GM12872 (cell line): ENCODE measurements at regions not wholly inside any gene's neighbourhood (a gene's known extent, or its start where the extent isn't known, plus 50 kb on each side); places are given as distances from the start of the nearest gene placed in this dataset.

Experiments
- CTCF ChIP-seq: IDR thresholded peaks from 3 replicates; pipeline ENCODE4 v1.5.1; 2011; ENCODE audit warnings: low read depth, mild to moderate bottlenecking, low read length, moderate library complexity; ENCODE audit not compliant: insufficient read depth

DNA sequence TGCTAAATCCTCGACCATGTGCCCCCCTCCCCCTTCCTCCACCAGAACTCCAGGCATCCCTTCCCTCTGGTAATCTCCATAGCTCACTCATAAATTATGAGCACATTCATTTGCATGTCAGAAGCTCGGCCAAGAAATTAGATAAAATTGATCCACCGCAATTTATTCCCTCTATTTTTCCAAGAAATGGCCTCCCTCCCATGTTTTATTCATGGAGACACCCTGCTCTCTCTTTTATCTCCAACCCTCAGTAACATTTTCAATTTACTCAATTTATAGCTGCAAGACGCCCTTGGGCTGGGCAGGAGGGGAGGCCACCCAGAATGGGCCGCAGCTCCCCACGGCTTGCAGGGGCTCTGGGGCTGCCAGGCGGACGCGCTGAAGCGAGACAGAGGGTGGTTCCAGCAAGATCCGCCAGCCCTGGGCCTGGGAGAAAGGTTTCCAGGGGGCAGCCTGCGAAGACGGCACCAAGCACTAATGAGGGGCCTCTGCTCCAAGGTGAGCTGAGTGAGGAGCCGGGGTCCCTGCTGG lies 54.7 kb upstream of the ZNF423 start:
- TF ChIP-seq CTCF: no peak

GRCh38 chr16:49911430-49911829 lies 55.5 kb upstream of the ZNF423 start:
- no peak for TF ChIP-seq CTCF

DNA sequence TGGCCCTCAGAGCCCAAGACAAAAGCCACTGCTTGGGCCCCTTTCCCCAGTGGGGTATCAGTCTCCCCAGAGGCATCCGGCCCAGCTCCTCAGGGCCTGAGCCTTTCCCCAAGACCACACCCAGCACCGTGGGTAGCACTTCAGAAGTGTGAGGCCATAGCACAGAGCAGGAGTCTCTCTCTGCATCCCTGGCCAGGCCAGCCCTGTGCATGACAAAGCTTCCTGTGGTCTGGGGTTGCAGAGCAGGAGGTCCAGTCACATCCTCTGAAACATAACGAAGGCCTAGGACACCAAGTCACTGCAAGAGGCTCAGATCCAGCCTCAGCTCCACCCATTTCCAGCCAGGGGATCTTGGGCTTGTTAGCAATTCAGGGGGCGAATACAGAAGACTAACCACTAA lies 56.8 kb upstream of the ZNF423 start:
- no peak for TF ChIP-seq CTCF

- TF ChIP-seq CTCF: no peak
Observed at GRCh38 chr16:49913720-49914119, 57.8 kb upstream of the ZNF423 start.

GRCh38 chr16:49914657-49915056 lies 58.7 kb upstream of the ZNF423 start:
- no peak for TF ChIP-seq CTCF

DNA sequence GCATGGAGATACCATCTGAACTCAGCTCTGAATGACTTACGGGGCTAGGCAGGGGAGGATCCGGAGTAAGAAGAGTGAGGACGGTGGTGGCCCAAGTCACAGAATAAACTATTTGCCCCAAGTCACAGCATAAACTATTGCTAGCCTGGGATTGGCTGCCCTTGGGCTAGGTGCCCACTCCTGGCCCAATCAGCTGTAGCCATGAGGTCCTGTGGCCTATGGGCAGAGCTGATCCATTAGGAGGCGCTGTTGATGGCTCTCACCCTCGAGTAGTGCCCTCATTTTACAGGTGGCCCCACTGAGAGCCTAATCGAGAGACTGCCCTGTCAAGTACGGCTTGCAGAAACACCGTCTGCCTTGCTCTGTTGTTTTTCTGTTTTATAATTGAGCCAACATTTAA lies 62.3 kb upstream of the ZNF423 start:
- no peak for TF ChIP-seq CTCF

- TF ChIP-seq CTCF: no peak
Observed at GRCh38 chr16:49919327-49919726, 63.4 kb upstream of the ZNF423 start.

DNA sequence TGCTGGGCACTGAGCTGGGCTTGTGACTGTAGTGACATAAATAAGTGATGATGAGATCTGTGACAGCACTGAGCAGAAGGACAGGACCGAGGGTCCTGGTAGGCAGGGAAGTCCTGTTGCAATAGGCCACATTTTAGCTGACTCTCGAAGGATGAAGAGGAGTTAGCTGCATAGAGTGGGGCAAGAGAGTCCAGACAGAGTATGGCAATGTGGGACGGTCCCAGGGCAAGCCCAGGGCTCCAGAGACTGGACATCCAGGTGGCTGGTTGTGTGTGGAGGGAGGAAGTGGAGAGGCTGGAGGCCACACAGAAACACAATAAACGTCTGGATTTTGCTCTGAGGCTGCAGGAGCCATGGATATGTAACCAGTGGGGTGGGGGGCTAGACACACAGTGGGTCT lies 64.5 kb upstream of the ZNF423 start:
- no peak for TF ChIP-seq CTCF
